WTC11 (cell line): ENCODE measurements at regions not wholly inside any gene's neighbourhood (a gene's known extent, or its start where the extent isn't known, plus 50 kb on each side); places are given as distances from the start of the nearest gene placed in this dataset.

Experiments
- ATAC-seq: fragments of 200-7000 bp; cut with Tn5 transposase; 2 replicates; pipeline ENCODE4 v1.10.0; 2021; ENCODE audit warnings: mild to moderate bottlenecking, moderate library complexity
- CTCF ChIA-PET: fragments of 300-600 bp; sonication (Branson Sonifier 250); formaldehyde crosslinking; loops from one replicate; lab custom pipeline; 2021; ENCODE audit warnings: antibody characterized with exemption; lab: Charles Lee
- POLR2A ChIA-PET: fragments of 350-600 bp; sonication (Branson Sonifier 250); formaldehyde crosslinking; loops from one replicate; lab custom pipeline; 2021; ENCODE audit warnings: antibody characterized with exemption; lab: Charles Lee
- DNase-seq: peaks from one replicate; pipeline ENCODE4 v3.0.0; 2021; ENCODE audit warnings: low spot score
- H3K27ac Mint-ChIP-seq: 2 replicates; pipeline ENCODE4 v1.8.0; 2021; ENCODE audit warnings: mixed read lengths
- H3K27me3 Mint-ChIP-seq: 2 replicates; pipeline ENCODE4 v1.8.0; 2021; ENCODE audit warnings: low read depth, mild to moderate bottlenecking, moderate library complexity, mixed read lengths
- H3K36me3 Mint-ChIP-seq: 2 replicates; pipeline ENCODE4 v1.8.0; 2021; ENCODE audit warnings: mixed read lengths
- H3K4me1 Mint-ChIP-seq: 2 replicates; pipeline ENCODE4 v1.8.0; 2022; ENCODE audit warnings: mixed read lengths
- H3K4me3 Mint-ChIP-seq: 2 replicates; pipeline ENCODE4 v1.8.0; 2021; ENCODE audit warnings: mild to moderate bottlenecking, moderate library complexity, mixed read lengths
- H3K9me3 Mint-ChIP-seq: 2 replicates; pipeline ENCODE4 v1.8.0; 2021; ENCODE audit warnings: mixed read lengths
- ARID4B ChIP-seq: sonication (generic); formaldehyde crosslinking; IDR thresholded peaks from 2 replicates; pipeline ENCODE4 v1.8.0; 2023; ENCODE audit warnings: missing genetic modification reagents, mild to moderate bottlenecking, borderline replicate concordance
- CREB1 ChIP-seq: sonication (generic); formaldehyde crosslinking; IDR thresholded peaks from 2 replicates; pipeline ENCODE4 v1.8.0; 2023; ENCODE audit warnings: mild to moderate bottlenecking, missing genetic modification reagents
- ERG ChIP-seq: fragments of 250-450 bp; sonication (Bioruptor Pico); IDR thresholded peaks from 2 replicates; pipeline ENCODE4 v1.8.0; 2021; ENCODE audit warnings: mild to moderate bottlenecking
- FOXK1 ChIP-seq: sonication (generic); formaldehyde crosslinking; IDR thresholded peaks from 2 replicates; pipeline ENCODE4 v1.8.0; 2022; ENCODE audit warnings: mild to moderate bottlenecking, moderate library complexity, missing genetic modification reagents
- FOXP1 ChIP-seq: sonication (generic); formaldehyde crosslinking; IDR thresholded peaks from 2 replicates; pipeline ENCODE4 v1.8.0; 2022; ENCODE audit warnings: missing genetic modification reagents, mild to moderate bottlenecking, moderate library complexity, borderline replicate concordance
- FOXP4 ChIP-seq: sonication (generic); formaldehyde crosslinking; IDR thresholded peaks from 2 replicates; pipeline ENCODE4 v1.8.0; 2022; ENCODE audit warnings: mild to moderate bottlenecking, missing genetic modification reagents
- HMGA2 ChIP-seq: fragments of 250-450 bp; sonication (Bioruptor Pico); IDR thresholded peaks from 2 replicates; pipeline ENCODE4 v1.4.0; 2021; ENCODE audit warnings: mild to moderate bottlenecking, moderate library complexity
- KAT7 ChIP-seq: sonication (generic); formaldehyde crosslinking; IDR thresholded peaks from 2 replicates; pipeline ENCODE4 v1.8.1; 2023; ENCODE audit warnings: missing genetic modification reagents, mild to moderate bottlenecking, borderline replicate concordance
- MAX ChIP-seq: sonication (generic); formaldehyde crosslinking; IDR thresholded peaks from 2 replicates; pipeline ENCODE4 v1.8.0; 2022; ENCODE audit warnings: mild to moderate bottlenecking, missing genetic modification reagents
- NFYB ChIP-seq: sonication (generic); formaldehyde crosslinking; conservative IDR thresholded peaks from 2 replicates; pipeline ENCODE4 v1.8.0; 2022; ENCODE audit warnings: low read depth, missing genetic modification reagents
- NR1H2 ChIP-seq: sonication (generic); formaldehyde crosslinking; IDR thresholded peaks from 2 replicates; pipeline ENCODE4 v1.9.0; 2021; ENCODE audit warnings: mild to moderate bottlenecking, moderate library complexity, missing genetic modification reagents
- PRDM15 ChIP-seq: sonication (generic); formaldehyde crosslinking; IDR thresholded peaks from 2 replicates; pipeline ENCODE4 v1.8.0; 2022; ENCODE audit warnings: missing genetic modification reagents
- PRRX2 ChIP-seq: fragments of 250-450 bp; sonication (Bioruptor Pico); IDR thresholded peaks from 2 replicates; pipeline ENCODE4 v1.8.0; 2021; ENCODE audit warnings: mild to moderate bottlenecking
- SP1 ChIP-seq: sonication (generic); formaldehyde crosslinking; conservative IDR thresholded peaks from 2 replicates; pipeline ENCODE4 v1.8.1; 2022; ENCODE audit warnings: missing genetic modification reagents
- USF2 ChIP-seq: sonication (generic); formaldehyde crosslinking; IDR thresholded peaks from 2 replicates; pipeline ENCODE4 v1.8.1; 2023; ENCODE audit warnings: mild to moderate bottlenecking, missing genetic modification reagents, moderate library complexity
- ZBTB21 ChIP-seq: sonication (generic); formaldehyde crosslinking; IDR thresholded peaks from 2 replicates; pipeline ENCODE4 v1.8.1; 2023; ENCODE audit warnings: mild to moderate bottlenecking, missing genetic modification reagents, borderline replicate concordance
- ZNF425 ChIP-seq: fragments of 250-450 bp; sonication (Bioruptor Pico); conservative IDR thresholded peaks from 2 replicates; pipeline ENCODE4 v1.9.0; 2021; ENCODE audit warnings: mild to moderate bottlenecking

- no peak for TF ChIP-seq NFYB (CRISPR knock-in tag)
- no peak for TF ChIP-seq ARID4B (CRISPR knock-in tag)
- TF ChIP-seq KAT7 (CRISPR knock-in tag) = no peak
These were observed 228.7 kb upstream of the MC4R start (continued) for GRCh38 chr18:60601249-60601648.

GRCh38 chr18:60623331-60623730 lies 250.8 kb upstream of the MC4R start:
- Mint-ChIP-seq H3K4me3 (no peak overlapping the region), H3K27me3 (no peaks in the 10 kb centered on the region), H3K9me3 (no peaks in the 10 kb centered on the region), H3K36me3 (no peaks in the 10 kb centered on the region), H3K27ac (no peak overlapping the region), H3K4me1 (no peaks in the 10 kb centered on the region)
- POLR2A ChIA-PET = no interaction called here
- no peak for ATAC-seq
- CTCF ChIA-PET = no interaction called here
- DNase-seq = no peak
- no peak for TF ChIP-seq PRRX2 (CRISPR knock-in tag)
- TF ChIP-seq CREB1 = no peak
- no peak for TF ChIP-seq ZNF425
- no peak for TF ChIP-seq ZBTB21 (CRISPR knock-in tag)

- ATAC-seq (no peak), DNase-seq (no peak)
- CTCF ChIA-PET = no interaction called here
- H3K4me3 Mint-ChIP-seq = no peak overlapping the region
- H3K27ac Mint-ChIP-seq = no peak overlapping the region
- no peaks in the 10 kb centered on the region for H3K9me3 Mint-ChIP-seq
- H3K36me3 Mint-ChIP-seq = no peaks in the 10 kb centered on the region
- no peaks in the 10 kb centered on the region for H3K27me3 Mint-ChIP-seq
- H3K4me1 Mint-ChIP-seq = no peaks in the 10 kb centered on the region
- POLR2A ChIA-PET = no interaction called here
- TF ChIP-seq HMGA2 (CRISPR knock-in tag) = no peak
- TF ChIP-seq FOXK1 (CRISPR knock-in tag) = no peak
- no peak for TF ChIP-seq ERG (CRISPR knock-in tag)
- no peak for TF ChIP-seq USF2 (CRISPR knock-in tag)
- TF ChIP-seq MAX (CRISPR knock-in tag) = no peak
- no peak for TF ChIP-seq NR1H2 (CRISPR knock-in tag)
- TF ChIP-seq NFYB (CRISPR knock-in tag) = no peak
- TF ChIP-seq FOXP4 (CRISPR knock-in tag) = no peak
- TF ChIP-seq PRDM15 = no peak
- no peak for TF ChIP-seq FOXP1 (CRISPR knock-in tag)
- TF ChIP-seq SP1 (CRISPR knock-in tag) = no peak
These were observed 251.6 kb upstream of the MC4R start for GRCh38 chr18:60624207-60624606.
